ENCODE measurements at regions not wholly inside any gene's neighbourhood (a gene's known extent, or its start where the extent isn't known, plus 50 kb on each side); places are given as distances from the start of the nearest gene placed in this dataset.
A peak's percentile ranks its signal among the peaks of the same experiment; 100 is the strongest.

- peak; percentile 9 for DNase-seq
- no peak overlapping the region for H3K27ac Mint-ChIP-seq
- no peaks in the 10 kb centered on the region for H3K9me3 Mint-ChIP-seq
Measured at GRCh38 chr6:140316966-140317365, 942.5 kb upstream of the CITED2 start.

GRCh38 chr6:140314682-140315081 lies 940.2 kb upstream of the CITED2 start:
- no peaks in the 10 kb centered on the region for H3K27me3 Mint-ChIP-seq
- no peaks in the 10 kb centered on the region for H3K9me3 Mint-ChIP-seq
- DNase-seq = no peak
- H3K4me1 Mint-ChIP-seq = peaks cover 1% of the 10 kb centered on the region
- H3K36me3 Mint-ChIP-seq = no peaks in the 10 kb centered on the region
- H3K4me3 Mint-ChIP-seq = no peak overlapping the region
- no peak overlapping the region for H3K27ac Mint-ChIP-seq

More at GRCh38 chr6:140316966-140317365, 942.5 kb upstream of the CITED2 start:
- Mint-ChIP-seq H3K4me1 (peaks cover 4% of the 10 kb centered on the region), H3K4me3 (no peak overlapping the region), H3K27me3 (peaks cover 4% of the 10 kb centered on the region), H3K36me3 (no peaks in the 10 kb centered on the region)

DNA sequence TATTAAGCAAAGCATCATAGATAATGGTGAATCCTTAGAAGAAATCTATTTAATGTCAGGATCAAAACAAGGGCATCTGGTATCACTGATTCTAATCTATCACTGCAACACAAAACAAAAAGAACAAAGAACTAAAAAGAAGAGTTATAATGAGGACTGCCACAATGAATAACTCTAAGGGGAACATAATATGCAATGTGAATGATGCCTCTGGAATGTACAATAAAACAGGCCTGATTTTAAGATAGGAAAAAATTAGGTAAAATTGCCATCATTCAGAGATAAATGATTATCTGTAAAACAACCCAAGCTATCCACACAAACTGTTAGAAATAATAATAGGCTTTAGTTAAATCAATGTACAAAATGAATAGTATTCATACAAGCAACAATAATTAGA lies 936.7 kb upstream of the CITED2 start:
- no peak for DNase-seq
- no peaks in the 10 kb centered on the region for H3K27me3 Mint-ChIP-seq
- no peaks in the 10 kb centered on the region for H3K9me3 Mint-ChIP-seq
- H3K27ac Mint-ChIP-seq = no peak overlapping the region
- no peaks in the 10 kb centered on the region for H3K4me1 Mint-ChIP-seq
- no peaks in the 10 kb centered on the region for H3K36me3 Mint-ChIP-seq
- H3K4me3 Mint-ChIP-seq = no peak overlapping the region

GRCh38 chr6:140303218-140303949 lies 928.9 kb upstream of the CITED2 start:
- no peaks in the 10 kb centered on the region for H3K9me3 Mint-ChIP-seq
- no peak overlapping the region for H3K27ac Mint-ChIP-seq
- no peaks in the 10 kb centered on the region for H3K36me3 Mint-ChIP-seq
- H3K27me3 Mint-ChIP-seq = peaks cover 7% of the 10 kb centered on the region
- H3K4me1 Mint-ChIP-seq = no peaks in the 10 kb centered on the region
- no peak overlapping the region for H3K4me3 Mint-ChIP-seq
- DNase-seq = no peak

DNA sequence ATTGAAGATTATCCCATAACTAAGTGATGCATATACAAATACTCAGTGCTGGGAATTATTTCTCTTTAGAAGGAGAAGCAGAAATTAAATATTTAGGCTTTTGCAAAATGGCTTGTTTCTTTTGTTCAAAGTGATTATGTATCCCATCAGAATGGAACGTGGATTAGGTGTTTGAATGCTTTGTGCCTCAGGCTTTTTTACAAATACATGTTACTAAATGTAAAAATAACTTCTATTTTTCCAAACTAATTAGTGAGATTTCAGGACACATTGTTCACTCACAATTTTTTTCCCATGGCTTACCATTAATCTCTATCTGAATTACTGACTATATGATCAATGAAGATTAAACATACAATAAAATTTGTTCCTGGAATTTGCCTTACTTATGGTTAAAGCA lies 925.9 kb upstream of the CITED2 start:
- H3K4me1 Mint-ChIP-seq = no peaks in the 10 kb centered on the region
- DNase-seq = no peak
- no peak overlapping the region for H3K27ac Mint-ChIP-seq
- H3K27me3 Mint-ChIP-seq = peaks cover 7% of the 10 kb centered on the region
- no peak overlapping the region for H3K4me3 Mint-ChIP-seq
- H3K36me3 Mint-ChIP-seq = no peaks in the 10 kb centered on the region
- no peaks in the 10 kb centered on the region for H3K9me3 Mint-ChIP-seq

DNA sequence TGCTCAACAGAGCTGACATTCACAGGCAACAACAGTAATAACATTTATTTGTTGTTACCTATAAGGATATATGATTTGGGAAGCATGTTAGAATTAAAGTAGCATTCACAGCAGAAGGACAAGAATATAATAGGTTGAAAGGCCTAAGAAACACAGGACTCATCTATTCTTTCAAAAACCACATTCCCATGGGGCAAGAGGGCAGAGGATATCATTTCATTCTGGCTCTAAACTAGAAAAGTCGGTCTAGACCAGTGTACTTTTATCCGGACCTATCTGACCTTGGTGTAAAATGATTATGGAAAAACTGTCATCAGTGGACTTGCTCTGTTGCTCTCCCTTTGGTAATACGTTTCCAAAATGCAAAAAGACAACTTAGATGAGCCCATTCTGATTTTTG lies 914.7 kb upstream of the CITED2 start:
- DNase-seq = no peak
- H3K4me1 Mint-ChIP-seq = no peaks in the 10 kb centered on the region
- H3K36me3 Mint-ChIP-seq = no peaks in the 10 kb centered on the region
- peaks cover 3% of the 10 kb centered on the region for H3K9me3 Mint-ChIP-seq
- H3K27ac Mint-ChIP-seq = no peak overlapping the region
- H3K4me3 Mint-ChIP-seq = no peak overlapping the region
- peaks cover 3% of the 10 kb centered on the region for H3K27me3 Mint-ChIP-seq

- Mint-ChIP-seq H3K4me1 (no peaks in the 10 kb centered on the region), H3K9me3 (no peaks in the 10 kb centered on the region), H3K36me3 (no peaks in the 10 kb centered on the region), H3K27me3 (peaks cover 3% of the 10 kb centered on the region), H3K27ac (no peak overlapping the region), H3K4me3 (no peak overlapping the region)
- DNase-seq = no peak
Measured at GRCh38 chr6:140285998-140286690, 911.7 kb upstream of the CITED2 start.

DNA sequence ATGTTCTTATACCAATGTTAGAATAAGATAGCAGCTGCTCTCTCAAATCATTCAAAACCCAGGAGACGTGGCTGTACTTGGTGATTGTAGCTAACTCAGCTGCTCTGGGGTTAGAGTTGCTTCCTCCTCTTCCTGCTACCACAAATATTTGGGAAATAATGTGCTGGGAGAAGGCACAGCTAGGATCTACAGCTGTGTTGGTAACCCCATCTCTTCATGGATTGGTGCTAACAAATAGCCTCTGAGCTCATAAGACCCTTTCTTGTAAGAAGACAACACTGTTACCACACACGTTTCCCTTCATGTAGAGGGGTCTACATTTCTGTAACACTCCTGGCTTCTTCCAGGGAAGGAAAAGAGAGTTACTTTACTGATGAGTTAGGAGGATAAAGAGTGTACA lies 911.0 kb upstream of the CITED2 start:
- H3K27me3 Mint-ChIP-seq = no peaks in the 10 kb centered on the region
- no peak overlapping the region for H3K4me3 Mint-ChIP-seq
- no peak for DNase-seq
- H3K4me1 Mint-ChIP-seq = no peaks in the 10 kb centered on the region
- H3K9me3 Mint-ChIP-seq = no peaks in the 10 kb centered on the region
- no peaks in the 10 kb centered on the region for H3K36me3 Mint-ChIP-seq
- H3K27ac Mint-ChIP-seq = no peak overlapping the region

GRCh38 chr6:140284871-140285270 lies 910.4 kb upstream of the CITED2 start:
- Mint-ChIP-seq H3K4me1 (no peaks in the 10 kb centered on the region), H3K9me3 (no peaks in the 10 kb centered on the region), H3K27me3 (no peaks in the 10 kb centered on the region), H3K27ac (no peak overlapping the region), H3K36me3 (no peaks in the 10 kb centered on the region), H3K4me3 (no peak overlapping the region)
- DNase-seq = no peak

DNA sequence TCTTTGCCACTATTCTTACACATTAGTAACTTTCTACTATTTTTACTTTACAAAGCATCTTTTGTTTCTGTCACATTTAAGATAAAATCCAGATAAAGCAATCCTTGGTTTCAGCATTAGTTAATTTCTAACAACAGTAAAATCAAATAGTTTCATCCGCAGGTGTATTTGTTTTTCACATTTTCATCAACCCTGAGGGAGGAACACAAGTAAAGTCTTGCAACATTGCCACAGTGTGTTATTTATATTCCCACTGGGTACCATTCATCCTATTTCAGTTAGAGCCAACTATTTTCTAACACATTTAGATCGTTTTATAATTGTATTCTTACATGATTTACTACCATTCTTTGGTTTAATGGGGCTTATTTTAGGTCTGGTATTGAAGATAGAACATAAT lies 908.7 kb upstream of the CITED2 start:
- no peak overlapping the region for H3K27ac Mint-ChIP-seq
- no peak for DNase-seq
- no peak overlapping the region for H3K4me3 Mint-ChIP-seq
- peaks cover 7% of the 10 kb centered on the region for H3K27me3 Mint-ChIP-seq
- H3K4me1 Mint-ChIP-seq = no peaks in the 10 kb centered on the region
- no peaks in the 10 kb centered on the region for H3K36me3 Mint-ChIP-seq
- H3K9me3 Mint-ChIP-seq = no peaks in the 10 kb centered on the region

DNA sequence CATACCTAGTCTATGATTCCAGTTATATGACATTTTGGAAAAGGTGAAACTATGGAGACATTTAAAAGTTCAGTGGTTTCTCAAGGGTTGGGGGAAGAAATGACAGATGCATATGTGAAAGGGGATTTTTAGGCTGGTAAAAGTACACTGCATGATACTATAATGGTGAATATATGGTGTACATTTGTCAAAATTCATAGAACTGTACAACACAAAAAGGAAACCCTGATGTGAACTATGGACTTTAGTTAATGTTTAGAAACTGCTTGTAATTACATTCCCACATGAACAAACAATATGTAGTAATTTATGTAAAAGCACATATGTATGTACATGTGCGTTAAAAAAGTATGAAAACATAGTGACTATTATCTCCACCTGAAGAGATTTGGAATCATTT lies 907.3 kb upstream of the CITED2 start:
- H3K4me3 Mint-ChIP-seq = no peak overlapping the region
- no peaks in the 10 kb centered on the region for H3K4me1 Mint-ChIP-seq
- H3K27me3 Mint-ChIP-seq = peaks cover 7% of the 10 kb centered on the region
- H3K9me3 Mint-ChIP-seq = no peaks in the 10 kb centered on the region
- H3K36me3 Mint-ChIP-seq = no peaks in the 10 kb centered on the region
- DNase-seq = no peak
- no peak overlapping the region for H3K27ac Mint-ChIP-seq

DNA sequence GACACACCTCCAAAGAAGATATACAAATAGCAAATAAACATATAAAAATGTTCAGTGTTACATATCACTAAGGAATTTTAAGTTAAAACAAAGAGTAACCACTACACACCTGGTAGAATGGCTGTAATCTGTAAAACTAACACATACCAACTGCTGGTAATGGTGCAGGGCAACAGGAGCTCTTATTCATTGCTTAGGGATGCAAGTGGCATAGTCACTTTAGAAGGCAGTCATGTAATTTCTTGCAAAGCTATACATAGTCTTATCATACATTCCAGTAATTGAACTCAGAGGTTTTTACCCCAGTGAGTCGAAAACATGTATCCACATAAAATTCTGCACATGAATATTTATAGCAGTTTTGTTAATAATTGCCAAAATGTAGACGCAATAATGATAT lies 906.8 kb upstream of the CITED2 start:
- no peaks in the 10 kb centered on the region for H3K36me3 Mint-ChIP-seq
- no peak overlapping the region for H3K27ac Mint-ChIP-seq
- no peaks in the 10 kb centered on the region for H3K9me3 Mint-ChIP-seq
- peaks cover 7% of the 10 kb centered on the region for H3K27me3 Mint-ChIP-seq
- H3K4me1 Mint-ChIP-seq = no peaks in the 10 kb centered on the region
- H3K4me3 Mint-ChIP-seq = no peak overlapping the region
- no peak for DNase-seq

GRCh38 chr6:140276719-140277118 lies 902.3 kb upstream of the CITED2 start:
- Mint-ChIP-seq H3K27me3 (peaks cover 11% of the 10 kb centered on the region), H3K4me3 (no peak overlapping the region), H3K9me3 (no peaks in the 10 kb centered on the region), H3K36me3 (no peaks in the 10 kb centered on the region), H3K27ac (no peak overlapping the region), H3K4me1 (no peaks in the 10 kb centered on the region)
- DNase-seq = no peak

- no peak overlapping the region for H3K27ac Mint-ChIP-seq
- no peaks in the 10 kb centered on the region for H3K4me1 Mint-ChIP-seq
- no peaks in the 10 kb centered on the region for H3K9me3 Mint-ChIP-seq
- H3K27me3 Mint-ChIP-seq = peaks cover 11% of the 10 kb centered on the region
- no peak for DNase-seq
- H3K36me3 Mint-ChIP-seq = no peaks in the 10 kb centered on the region
- no peak overlapping the region for H3K4me3 Mint-ChIP-seq
Measured at GRCh38 chr6:140276133-140276532, 901.7 kb upstream of the CITED2 start.

DNA sequence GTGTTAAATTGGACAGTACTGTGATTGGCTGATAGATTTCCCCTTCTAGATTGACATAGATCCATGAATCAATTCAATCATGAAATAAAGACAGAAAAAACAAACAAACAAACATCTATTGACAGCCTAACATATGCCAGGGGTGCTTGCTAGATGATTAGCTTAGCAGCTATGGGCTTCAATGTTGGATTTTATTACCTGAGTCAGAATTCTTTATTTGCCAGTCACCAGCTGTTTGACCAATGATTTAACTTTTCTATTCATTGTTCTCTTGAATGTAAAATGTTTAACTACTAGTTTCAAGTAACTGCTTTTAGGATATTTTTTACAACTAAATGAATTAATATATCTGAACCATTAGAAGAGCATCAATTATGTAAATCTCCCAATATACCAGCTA lies 901.3 kb upstream of the CITED2 start:
- H3K4me3 Mint-ChIP-seq = no peak overlapping the region
- no peaks in the 10 kb centered on the region for H3K4me1 Mint-ChIP-seq
- DNase-seq = no peak
- H3K27me3 Mint-ChIP-seq = peaks cover 11% of the 10 kb centered on the region
- no peaks in the 10 kb centered on the region for H3K9me3 Mint-ChIP-seq
- no peak overlapping the region for H3K27ac Mint-ChIP-seq
- H3K36me3 Mint-ChIP-seq = no peaks in the 10 kb centered on the region

DNA sequence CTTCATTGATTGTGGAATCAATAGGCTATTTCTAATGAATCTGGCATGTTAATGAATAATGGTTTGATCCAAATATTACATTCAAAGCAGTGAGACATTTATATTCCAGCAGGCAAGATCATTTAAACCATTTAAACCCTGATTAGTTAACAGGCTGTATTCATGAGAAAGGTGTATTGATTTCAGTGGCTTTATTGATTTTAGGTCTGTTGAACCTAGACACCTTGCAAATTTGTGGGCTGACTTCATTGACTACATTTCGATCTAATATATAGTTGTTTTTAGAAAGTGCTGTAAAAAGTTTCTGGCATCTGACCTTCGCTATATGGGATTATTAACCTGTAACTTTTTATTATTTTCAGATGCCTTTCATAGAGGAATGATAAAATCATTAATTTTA lies 900.1 kb upstream of the CITED2 start:
- Mint-ChIP-seq H3K4me1 (no peaks in the 10 kb centered on the region), H3K9me3 (no peaks in the 10 kb centered on the region), H3K27me3 (peaks cover 11% of the 10 kb centered on the region), H3K4me3 (no peak overlapping the region), H3K36me3 (no peaks in the 10 kb centered on the region), H3K27ac (no peak overlapping the region)
- no peak for DNase-seq
